Mesenchymal stem cell (in vitro differentiated cells and primary cell): ENCODE measurements at regions not wholly inside any gene's neighbourhood (a gene's known extent, or its start where the extent isn't known, plus 50 kb on each side); places are given as distances from the start of the nearest gene placed in this dataset.

Experiments
- DNase-seq: peaks from one replicate; pipeline ENCODE4 v3.0.0-alpha.2; 2013
- H2AFZ ChIP-seq: one replicate; pipeline ENCODE4 v1.6.1; 2013; ENCODE audit warnings: low read depth, mild to moderate bottlenecking, control low read depth, inconsistent platforms, low read length, moderate library complexity
- H2AK5ac ChIP-seq: 2 replicates; pipeline ENCODE4 v1.6.1; 2013; ENCODE audit warnings: low read length, moderate library complexity, mild to moderate bottlenecking, inconsistent platforms; ENCODE audit not compliant: severe bottlenecking
- H2BK120ac ChIP-seq: one replicate; pipeline ENCODE4 v1.6.1; 2013; ENCODE audit warnings: low read depth, mild to moderate bottlenecking, inconsistent platforms, low read length, moderate library complexity
- H2BK12ac ChIP-seq, 2 experiments: one replicate each; pipeline ENCODE4 v1.6.1; 2013; ENCODE audit warnings: inconsistent platforms in 2 of 2, low read length in 2 of 2, mild to moderate bottlenecking in 2 of 2, moderate library complexity in 2 of 2, control low read depth in 1 of 2
- H2BK15ac ChIP-seq: one replicate; pipeline ENCODE4 v1.6.1; 2013; ENCODE audit warnings: mild to moderate bottlenecking, low read depth, inconsistent platforms; ENCODE audit not compliant: poor library complexity, severe bottlenecking
- H2BK5ac ChIP-seq: 2 replicates; pipeline ENCODE4 v1.6.1; 2013; ENCODE audit warnings: low read depth, mild to moderate bottlenecking, low read length, control low read depth, inconsistent platforms; ENCODE audit not compliant: poor library complexity, severe bottlenecking
- H3K14ac ChIP-seq, 2 experiments: one replicate each; pipeline ENCODE4 v1.6.1; 2013; ENCODE audit warnings: inconsistent platforms in 2 of 2, low read length in 2 of 2, control low read depth in 1 of 2, mild to moderate bottlenecking in 1 of 2, moderate library complexity in 1 of 2
- H3K18ac ChIP-seq, 2 experiments: one replicate each; pipeline ENCODE4 v1.6.1; 2013; ENCODE audit warnings: inconsistent platforms in 2 of 2, low read length in 2 of 2, control low read depth in 1 of 2, low read depth in 1 of 2, mild to moderate bottlenecking in 1 of 2
- H3K23ac ChIP-seq, 2 experiments: one replicate each; pipeline ENCODE4 v1.6.1; 2013; ENCODE audit warnings: inconsistent platforms in 2 of 2, low read length in 2 of 2, mild to moderate bottlenecking in 2 of 2, moderate library complexity in 2 of 2, control low read depth in 1 of 2
- H3K27ac ChIP-seq: 2 replicates; pipeline ENCODE4 v1.5.1; 2013; ENCODE audit warnings: mild to moderate bottlenecking, moderate library complexity, low read length, control low read depth, inconsistent platforms; ENCODE audit not compliant: poor library complexity, severe bottlenecking
- H3K27me3 ChIP-seq, 2 experiments: 2 replicates each; pipeline versions ENCODE4 v1.6.1 to v1.7.0; 2013; ENCODE audit warnings: low read length in 2 of 2, mild to moderate bottlenecking in 2 of 2, moderate library complexity in 2 of 2, control low read depth in 1 of 2, inconsistent platforms in 1 of 2; ENCODE audit not compliant: control insufficient read depth in 1 of 2, insufficient read depth in 1 of 2
- H3K36me3 ChIP-seq, 2 experiments: 2 replicates each; pipeline versions ENCODE4 v1.6.1 to v1.7.0; 2013; ENCODE audit warnings: low read length in 2 of 2, control low read depth in 1 of 2, inconsistent platforms in 1 of 2, low read depth in 1 of 2, mild to moderate bottlenecking in 1 of 2; ENCODE audit not compliant: insufficient read depth in 2 of 2, control insufficient read depth in 1 of 2
- H3K4ac ChIP-seq, 2 experiments: one replicate each; pipeline ENCODE4 v1.6.1; 2013; ENCODE audit warnings: inconsistent platforms in 2 of 2, low read length in 2 of 2, mild to moderate bottlenecking in 2 of 2, moderate library complexity in 2 of 2, control low read depth in 1 of 2, low read depth in 1 of 2
- H3K4me1 ChIP-seq: 2 replicates; pipeline ENCODE4 v1.6.1; 2013; ENCODE audit warnings: low read depth, low read length, control low read depth; ENCODE audit not compliant: control insufficient read depth, insufficient read depth
- H3K4me2 ChIP-seq: 2 replicates; pipeline ENCODE4 v1.6.1; 2013; ENCODE audit warnings: low read length, mild to moderate bottlenecking, inconsistent platforms; ENCODE audit not compliant: poor library complexity, severe bottlenecking
- H3K4me3 ChIP-seq, 2 experiments: 2 replicates each; pipeline versions ENCODE4 v1.5.1 to v1.7.0; 2013; ENCODE audit warnings: low read length in 2 of 2, mild to moderate bottlenecking in 2 of 2, control low read depth in 1 of 2, low read depth in 1 of 2; ENCODE audit not compliant: insufficient read depth in 1 of 2
- H3K79me1 ChIP-seq: replicated peaks from 2 replicates; pipeline ENCODE4 v1.6.1; 2013; ENCODE audit warnings: mild to moderate bottlenecking, control low read depth, low read length, inconsistent platforms; ENCODE audit not compliant: poor library complexity, severe bottlenecking
- H3K9ac ChIP-seq: 2 replicates; pipeline ENCODE4 v1.7.0; 2013; ENCODE audit warnings: mild to moderate bottlenecking, low read length, moderate library complexity
- H3K9me3 ChIP-seq: 2 replicates; pipeline ENCODE4 v1.7.0; 2013; ENCODE audit warnings: mild to moderate bottlenecking, low read length; ENCODE audit not compliant: control insufficient read depth
- H4K8ac ChIP-seq: one replicate; pipeline ENCODE4 v1.6.1; 2013; ENCODE audit warnings: inconsistent platforms, mild to moderate bottlenecking, low read length, moderate library complexity
- H4K91ac ChIP-seq: one replicate; pipeline ENCODE4 v1.6.1; 2013; ENCODE audit warnings: mild to moderate bottlenecking, low read length, inconsistent platforms
- WGBS: methylation state at CpG from one replicate; pipeline ENCODE4 v1.1.7; 2013; ENCODE audit warnings: mixed read lengths; 5-methylcytosine and 5-hydroxymethylcytosine counted together

GRCh38 chr2:41460661-41461060 is 587.2 kb upstream of the PKDCC start:
- no peak overlapping the region for H3K27ac ChIP-seq
- no peak overlapping the region for H3K18ac ChIP-seq
- no peaks in the 10 kb centered on the region for H3K79me1 ChIP-seq
- H3K4me2 ChIP-seq, result no peak overlapping the region
- H4K8ac ChIP-seq, result no peak overlapping the region
- no peak overlapping the region for H3K4ac ChIP-seq
- H3K9ac ChIP-seq, result no peak overlapping the region
- no peak overlapping the region for H3K4me3 ChIP-seq
- no peak overlapping the region for H2AK5ac ChIP-seq
- H3K9me3 ChIP-seq, result no peaks in the 10 kb centered on the region
- no peak for DNase-seq
- H2AFZ ChIP-seq, result no peak overlapping the region
- no peak overlapping the region for H2BK120ac ChIP-seq
- no peak overlapping the region for H3K23ac ChIP-seq
- H3K4me1 ChIP-seq, result no peaks in the 10 kb centered on the region
- WGBS, result no CpG with 5 or more reads among the region's 1 CpG
- H3K27me3 ChIP-seq, result no peaks in the 10 kb centered on the region
- H3K36me3 ChIP-seq, result no peaks in the 10 kb centered on the region
- H2BK5ac ChIP-seq, result no peak overlapping the region
- H3K14ac ChIP-seq, result no peak overlapping the region
- H4K91ac ChIP-seq, result no peak overlapping the region
- H2BK12ac ChIP-seq, result no peak overlapping the region
- no peak overlapping the region for H2BK15ac ChIP-seq

- Histone ChIP-seq H3K79me1 (no peaks in the 10 kb centered on the region), H3K27me3 (no peaks in the 10 kb centered on the region), H3K14ac (no peak overlapping the region), H3K4me3 (no peak overlapping the region), H2AK5ac (no peak overlapping the region), H4K8ac (no peak overlapping the region), H2BK15ac (no peak overlapping the region), H2BK5ac (no peak overlapping the region), H3K27ac (no peak overlapping the region), H3K18ac (no peak overlapping the region), H3K36me3 (no peaks in the 10 kb centered on the region), H2BK120ac (no peak overlapping the region), H3K4me1 (no peaks in the 10 kb centered on the region), H3K9me3 (no peaks in the 10 kb centered on the region), H3K4ac (no peak overlapping the region), H4K91ac (no peak overlapping the region), H3K9ac (no peak overlapping the region), H2BK12ac (no peak overlapping the region), H3K4me2 (no peak overlapping the region), H3K23ac (no peak overlapping the region), H2AFZ (no peak overlapping the region)
- DNase-seq, result no peak
These were observed 583.4 kb upstream of the PKDCC start for GRCh38 chr2:41464395-41464794.

GRCh38 chr2:41475959-41476358 is 571.9 kb upstream of the PKDCC start:
- Histone ChIP-seq H3K27ac (no peak overlapping the region), H2BK5ac (no peak overlapping the region), H3K9ac (no peak overlapping the region), H3K23ac (no peak overlapping the region), H2AK5ac (no peak overlapping the region), H4K91ac (no peak overlapping the region), H3K4me3 (no peak overlapping the region), H4K8ac (no peak overlapping the region), H3K36me3 (no peaks in the 10 kb centered on the region), H3K14ac (no peak overlapping the region), H3K4me2 (no peak overlapping the region), H3K9me3 (peaks cover 3% of the 10 kb centered on the region), H3K4ac (no peak overlapping the region), H2BK120ac (no peak overlapping the region), H3K27me3 (no peaks in the 10 kb centered on the region), H3K18ac (no peak overlapping the region), H3K4me1 (no peaks in the 10 kb centered on the region), H2BK12ac (no peak overlapping the region), H3K79me1 (no peaks in the 10 kb centered on the region), H2BK15ac (no peak overlapping the region), H2AFZ (no peak overlapping the region)
- WGBS, result 73% methylated on average over 3 of the region's 3 CpGs
- DNase-seq, result no peak

GRCh38 chr2:41482659-41483058 is 565.2 kb upstream of the PKDCC start:
- H4K91ac ChIP-seq, result no peak overlapping the region
- H3K23ac ChIP-seq, result no peak overlapping the region
- H2BK15ac ChIP-seq, result no peak overlapping the region
- no peaks in the 10 kb centered on the region for H3K27me3 ChIP-seq
- no peak overlapping the region for H3K4ac ChIP-seq
- H3K4me3 ChIP-seq, result no peak overlapping the region
- no peak overlapping the region for H3K14ac ChIP-seq
- H3K9ac ChIP-seq, result no peak overlapping the region
- no peak overlapping the region for H2AK5ac ChIP-seq
- no peak overlapping the region for H3K18ac ChIP-seq
- H2BK120ac ChIP-seq, result no peak overlapping the region
- no peak for DNase-seq
- no peak overlapping the region for H3K27ac ChIP-seq
- no peak overlapping the region for H2BK5ac ChIP-seq
- H3K9me3 ChIP-seq, result peaks cover 3% of the 10 kb centered on the region
- no peaks in the 10 kb centered on the region for H3K36me3 ChIP-seq
- WGBS, result 96% methylated on average over 4 of the region's 4 CpGs
- H2BK12ac ChIP-seq, result no peak overlapping the region
- no peak overlapping the region for H3K4me2 ChIP-seq
- H3K79me1 ChIP-seq, result no peaks in the 10 kb centered on the region
- no peaks in the 10 kb centered on the region for H3K4me1 ChIP-seq
- H4K8ac ChIP-seq, result no peak overlapping the region
- no peak overlapping the region for H2AFZ ChIP-seq
